Mononuclear cell (primary cell): ENCODE measurements at regions not wholly inside any gene's neighbourhood (a gene's known extent, or its start where the extent isn't known, plus 50 kb on each side); places are given as distances from the start of the nearest gene placed in this dataset.

Source experiments
- H3K27me3 ChIP-seq: 2 replicates; pipeline ENCODE4 v1.6.0; 2011; ENCODE audit warnings: low read length, control low read depth; ENCODE audit not compliant: insufficient read depth
- H3K4me1 ChIP-seq: 2 replicates; pipeline ENCODE4 v1.5.1; 2011; ENCODE audit warnings: mild to moderate bottlenecking, low read length, control low read depth; ENCODE audit not compliant: insufficient read depth
- H3K4me3 ChIP-seq: 2 replicates; pipeline ENCODE4 v1.5.1; 2011; ENCODE audit warnings: mild to moderate bottlenecking, low read length, moderate library complexity
- H3K9me3 ChIP-seq: 2 replicates; pipeline ENCODE4 v1.5.1; 2011; ENCODE audit warnings: low read depth, mild to moderate bottlenecking, control low read depth, low read length

DNA sequence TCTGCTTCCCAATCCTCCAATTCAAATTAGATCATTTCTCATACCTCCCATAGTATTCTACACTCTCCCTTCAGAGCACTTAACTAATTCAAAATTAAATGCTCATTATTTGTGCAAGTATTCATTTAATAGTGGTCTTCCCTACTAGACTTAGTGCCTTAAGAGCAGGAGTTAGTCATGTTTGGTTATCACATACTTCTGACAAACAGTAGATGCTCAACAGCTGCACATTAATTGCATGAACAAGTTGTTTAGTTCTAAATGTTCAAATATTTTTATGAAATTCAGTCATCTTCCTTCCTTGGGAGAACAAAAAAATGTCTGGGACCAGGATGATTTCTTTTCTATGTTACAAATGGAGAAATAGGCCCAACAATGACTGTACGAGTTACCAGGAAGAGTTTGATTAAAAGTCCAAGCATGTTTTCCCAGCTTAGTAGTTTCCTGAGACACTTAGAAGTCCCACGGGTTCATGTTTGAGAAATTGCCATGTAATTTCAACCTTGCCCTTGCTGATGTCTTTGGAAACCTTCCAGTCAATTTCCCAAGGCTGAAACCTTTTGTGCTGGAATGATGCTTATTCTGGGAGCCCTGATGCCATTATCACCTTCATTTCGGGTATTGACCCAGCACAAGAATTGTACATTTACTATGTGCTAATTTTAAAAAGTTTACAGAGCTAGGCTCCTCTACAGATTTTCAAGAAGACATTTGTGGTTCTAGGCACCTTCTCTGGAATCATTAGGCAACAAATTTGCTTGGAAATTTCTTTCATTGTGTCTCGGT lies 437.9 kb upstream of the PLXNA2 start:
- Histone ChIP-seq H3K4me3 (no peak overlapping the region), H3K4me1 (no peaks in the 10 kb centered on the region), H3K9me3 (no peaks in the 10 kb centered on the region), H3K27me3 (no peaks in the 10 kb centered on the region)

DNA sequence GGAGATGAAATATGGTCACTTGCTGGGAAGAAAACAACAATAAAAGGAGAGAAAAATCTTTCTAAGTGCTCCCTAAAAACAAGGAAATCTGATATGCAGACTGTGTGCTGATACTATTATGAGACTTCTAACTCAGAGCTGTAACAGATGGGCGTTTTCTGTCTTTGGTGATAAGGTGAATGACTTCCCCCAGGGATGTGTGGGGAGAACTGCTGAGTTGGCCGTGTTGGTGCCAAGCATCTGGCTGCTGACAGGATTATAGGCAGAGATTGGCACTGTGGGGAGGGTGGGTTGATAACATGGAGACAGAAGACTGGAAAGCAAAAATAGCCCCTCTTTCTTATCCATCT lies 438.5 kb upstream of the PLXNA2 start:
- Histone ChIP-seq H3K27me3 (no peaks in the 10 kb centered on the region), H3K4me1 (no peaks in the 10 kb centered on the region), H3K9me3 (no peaks in the 10 kb centered on the region), H3K4me3 (no peak overlapping the region)

DNA sequence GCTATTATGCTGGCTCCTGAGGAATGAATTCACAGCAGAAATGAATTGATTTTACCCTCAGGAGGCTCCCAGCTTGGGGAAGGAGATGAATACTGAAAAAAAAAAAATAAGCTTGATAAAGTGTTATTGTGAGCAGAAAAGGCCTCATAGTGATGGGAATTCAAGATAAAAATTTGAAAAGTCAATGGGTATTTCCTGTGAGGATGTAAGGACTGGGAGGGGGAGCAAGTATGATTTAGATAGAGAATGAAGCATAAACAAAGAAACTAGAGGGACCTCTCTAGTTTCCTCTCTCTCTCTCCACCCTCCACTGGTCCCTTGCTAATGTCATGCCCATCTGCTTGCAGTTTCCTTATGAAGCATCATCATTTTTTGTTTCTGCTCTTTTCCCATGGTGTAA lies 439.0 kb upstream of the PLXNA2 start:
- Histone ChIP-seq H3K4me1 (no peaks in the 10 kb centered on the region), H3K27me3 (no peaks in the 10 kb centered on the region), H3K9me3 (no peaks in the 10 kb centered on the region), H3K4me3 (no peak overlapping the region)

DNA sequence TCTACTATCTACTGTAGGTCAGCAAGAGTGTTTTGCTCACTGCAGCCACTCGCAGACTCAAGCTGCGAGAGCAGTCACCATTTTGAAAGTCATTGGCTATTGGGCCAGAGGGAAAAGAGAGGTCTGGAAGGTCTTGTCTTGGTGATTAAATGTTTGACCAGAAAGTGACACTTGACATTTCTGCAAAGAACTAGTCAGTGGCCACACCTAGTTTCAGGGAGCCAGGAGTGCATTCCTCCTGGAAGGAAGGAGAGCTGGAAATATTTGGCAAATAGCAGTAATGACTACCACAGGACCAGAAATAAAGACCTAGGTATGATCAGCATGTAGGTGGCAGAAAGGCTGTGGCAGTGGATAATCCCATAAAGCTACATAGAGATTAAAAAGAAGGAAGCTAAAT lies 440.0 kb upstream of the PLXNA2 start:
- H3K4me1 ChIP-seq: no peaks in the 10 kb centered on the region

DNA sequence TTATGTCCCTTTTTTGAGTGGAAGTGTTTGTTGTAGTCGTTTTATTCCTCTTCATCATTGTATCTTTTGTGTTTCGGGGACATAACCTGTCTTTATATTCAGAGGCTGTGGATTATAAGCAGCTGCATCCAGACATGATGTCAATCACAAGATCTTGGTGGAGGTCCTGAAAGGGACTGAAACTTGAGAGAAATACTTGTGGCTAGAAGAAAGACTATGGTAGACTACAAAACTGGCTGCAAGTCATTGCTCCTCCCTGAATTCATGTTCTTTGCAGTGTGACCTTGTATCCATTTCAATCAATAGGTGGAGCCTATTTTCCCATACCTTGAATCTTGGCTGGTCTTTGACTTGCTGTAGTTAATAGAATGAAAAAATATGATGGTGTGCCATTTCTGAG lies 442.4 kb upstream of the PLXNA2 start:
- no peaks in the 10 kb centered on the region for H3K27me3 ChIP-seq
- H3K4me1 ChIP-seq: no peaks in the 10 kb centered on the region
- H3K9me3 ChIP-seq: no peaks in the 10 kb centered on the region
- no peak overlapping the region for H3K4me3 ChIP-seq

More for the DNA sequence above, 440.0 kb upstream of the PLXNA2 start:
- Histone ChIP-seq H3K4me3 (no peak overlapping the region), H3K27me3 (no peaks in the 10 kb centered on the region), H3K9me3 (no peaks in the 10 kb centered on the region)

DNA sequence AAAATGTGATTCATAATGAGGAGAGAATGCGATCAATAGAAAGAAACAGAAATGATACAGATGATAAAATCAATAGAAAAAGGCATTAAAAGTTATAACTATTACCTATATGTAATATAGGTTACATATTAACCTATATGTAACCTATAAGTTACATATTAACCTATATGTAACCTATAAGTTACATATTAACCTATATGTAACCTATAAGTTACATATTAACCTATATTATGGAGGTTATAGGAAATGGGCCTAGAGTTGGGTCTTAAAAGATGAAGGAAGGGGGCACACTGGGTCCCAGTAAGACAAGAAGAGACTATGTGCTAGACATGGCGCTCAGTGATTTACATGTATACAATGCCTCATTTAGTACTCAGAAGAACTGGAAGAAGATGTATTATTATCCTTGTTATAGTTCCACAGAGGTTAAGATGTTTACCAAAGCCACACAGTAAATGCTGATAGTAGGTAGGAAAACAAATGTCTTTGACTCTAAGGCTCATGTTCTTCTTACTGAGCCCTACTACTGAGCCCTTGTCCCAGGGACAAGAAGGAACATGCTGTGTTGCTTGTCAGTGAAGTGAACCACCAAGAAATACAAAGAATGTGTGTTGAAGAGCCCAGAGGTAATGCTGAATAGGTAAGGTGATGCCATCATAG lies 444.6 kb upstream of the PLXNA2 start:
- no peaks in the 10 kb centered on the region for H3K4me1 ChIP-seq
- H3K4me3 ChIP-seq: no peak overlapping the region
- H3K9me3 ChIP-seq: no peaks in the 10 kb centered on the region
- H3K27me3 ChIP-seq: no peaks in the 10 kb centered on the region

DNA sequence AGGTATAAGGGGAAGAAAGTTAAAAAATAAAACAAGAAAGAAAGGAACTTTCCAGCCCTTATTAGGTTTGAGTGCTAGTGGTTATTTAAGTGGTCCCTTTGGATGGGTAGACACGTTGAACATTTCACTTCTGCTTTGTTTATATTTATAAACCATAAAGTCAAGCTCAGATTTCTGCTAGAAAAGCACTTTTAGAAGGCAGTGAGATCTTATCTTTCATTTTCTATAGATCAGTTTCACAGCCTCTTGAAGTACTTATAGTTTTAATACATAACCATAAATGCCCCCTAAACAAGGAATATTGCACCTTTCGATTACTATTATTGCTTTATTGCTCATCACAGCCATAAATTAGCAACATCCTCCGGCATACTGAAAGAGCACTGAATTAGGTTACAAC lies 446.8 kb upstream of the PLXNA2 start:
- Histone ChIP-seq H3K9me3 (no peaks in the 10 kb centered on the region), H3K4me3 (no peak overlapping the region), H3K27me3 (no peaks in the 10 kb centered on the region), H3K4me1 (no peaks in the 10 kb centered on the region)

DNA sequence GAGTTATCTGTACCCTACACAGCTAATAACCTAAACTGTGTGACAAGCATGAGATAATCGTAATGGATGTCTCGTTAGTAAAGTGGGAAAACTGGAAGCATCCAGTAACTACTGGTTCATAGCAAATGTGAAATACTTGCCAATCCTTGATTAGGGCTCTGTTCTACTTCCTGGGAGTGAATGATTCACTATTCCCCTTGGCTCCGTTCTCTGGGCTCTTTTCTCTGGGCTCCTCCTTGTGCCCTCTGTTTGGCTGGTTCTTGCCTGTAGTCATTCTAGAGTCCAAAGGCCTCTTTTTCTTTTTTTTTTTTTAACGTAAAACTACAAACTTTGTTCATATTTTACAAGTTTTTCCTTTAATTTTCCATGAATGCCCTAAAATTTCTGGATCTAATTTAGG lies 465.8 kb upstream of the PLXNA2 start:
- no peak overlapping the region for H3K4me3 ChIP-seq
- H3K9me3 ChIP-seq: no peaks in the 10 kb centered on the region
- H3K4me1 ChIP-seq: no peaks in the 10 kb centered on the region
- no peaks in the 10 kb centered on the region for H3K27me3 ChIP-seq

DNA sequence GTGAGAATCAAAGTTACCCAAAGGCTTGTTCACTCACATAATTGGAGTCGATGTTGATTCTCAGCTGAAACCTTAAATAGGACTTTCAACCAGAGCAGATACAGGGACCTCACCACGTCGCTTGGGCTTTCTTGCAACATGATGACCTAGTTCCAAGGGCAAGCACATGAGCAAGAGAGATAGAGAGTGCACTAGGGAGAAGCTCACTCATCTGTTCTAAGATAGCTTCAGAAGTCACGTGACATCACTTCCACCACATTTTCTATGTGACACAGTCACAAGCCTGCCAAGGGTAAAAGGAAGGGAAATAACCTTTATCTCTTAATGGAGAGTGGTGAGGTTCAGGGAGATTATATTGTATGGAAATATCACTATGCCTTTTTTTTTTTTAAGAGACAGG lies 470.1 kb upstream of the PLXNA2 start:
- H3K27me3 ChIP-seq: no peaks in the 10 kb centered on the region
- H3K4me1 ChIP-seq: no peaks in the 10 kb centered on the region
- H3K9me3 ChIP-seq: no peaks in the 10 kb centered on the region
- H3K4me3 ChIP-seq: no peak overlapping the region

DNA sequence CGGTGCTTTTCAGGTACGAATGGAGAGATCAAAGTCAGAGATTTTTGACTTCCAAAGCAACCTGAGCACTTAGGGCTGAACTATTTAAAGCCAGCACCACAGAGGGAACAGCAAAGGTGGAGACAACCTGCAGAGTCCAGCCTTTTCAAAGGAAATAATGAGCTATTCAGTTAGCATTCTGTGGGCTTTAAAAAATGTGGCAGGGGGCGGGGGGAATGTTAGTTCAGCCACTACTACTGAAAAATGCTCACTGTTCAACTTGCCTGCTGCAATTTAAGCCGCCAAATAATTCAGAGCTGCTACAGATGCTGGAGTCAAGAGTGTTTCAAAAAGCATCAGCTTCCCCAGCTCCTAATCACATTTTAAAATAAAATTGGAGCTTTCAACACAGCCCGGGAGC lies 473.3 kb upstream of the PLXNA2 start:
- Histone ChIP-seq H3K9me3 (peaks cover 13% of the 10 kb centered on the region), H3K27me3 (no peaks in the 10 kb centered on the region), H3K4me3 (no peak overlapping the region), H3K4me1 (no peaks in the 10 kb centered on the region)

DNA sequence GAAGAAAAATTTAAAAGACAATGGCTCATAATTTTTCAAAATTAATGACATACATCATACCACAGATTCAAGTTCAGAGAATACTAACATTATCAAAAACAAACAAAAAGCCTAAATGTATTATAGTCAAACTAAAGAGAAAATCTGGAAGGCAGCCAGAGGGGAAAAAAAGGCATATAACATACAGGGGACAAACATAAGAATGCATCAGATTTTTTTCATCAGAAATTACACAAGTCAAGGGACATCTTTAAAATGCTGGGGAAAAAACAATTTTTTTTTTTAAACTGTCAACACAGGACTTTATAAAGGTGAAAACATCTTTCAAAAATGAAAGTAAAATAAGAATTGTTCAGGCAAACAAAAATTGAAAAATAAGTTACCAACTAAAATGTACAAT lies 478.4 kb upstream of the PLXNA2 start:
- Histone ChIP-seq H3K4me1 (no peaks in the 10 kb centered on the region), H3K4me3 (no peak overlapping the region), H3K9me3 (peaks cover 22% of the 10 kb centered on the region), H3K27me3 (no peaks in the 10 kb centered on the region)

DNA sequence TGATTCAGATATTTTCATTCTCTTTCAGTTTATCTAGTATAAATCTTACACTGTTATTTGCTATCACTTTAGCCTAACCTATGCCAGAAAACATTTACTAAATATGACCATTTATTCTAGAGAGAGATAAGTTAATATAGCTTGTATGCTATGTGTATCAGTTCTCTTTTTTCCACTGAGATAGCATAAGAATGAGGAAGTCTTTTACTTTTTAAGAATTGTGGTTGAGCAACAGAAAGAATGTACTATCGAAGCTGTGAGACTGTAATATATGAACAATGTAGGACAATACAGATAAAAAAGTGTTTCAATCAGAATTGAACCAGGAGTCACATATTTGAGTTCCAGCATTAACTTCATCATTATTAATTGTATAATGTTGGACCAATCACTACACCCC lies 479.9 kb upstream of the PLXNA2 start:
- peaks cover 22% of the 10 kb centered on the region for H3K9me3 ChIP-seq
- H3K4me3 ChIP-seq: no peak overlapping the region
- no peaks in the 10 kb centered on the region for H3K4me1 ChIP-seq
- no peaks in the 10 kb centered on the region for H3K27me3 ChIP-seq

DNA sequence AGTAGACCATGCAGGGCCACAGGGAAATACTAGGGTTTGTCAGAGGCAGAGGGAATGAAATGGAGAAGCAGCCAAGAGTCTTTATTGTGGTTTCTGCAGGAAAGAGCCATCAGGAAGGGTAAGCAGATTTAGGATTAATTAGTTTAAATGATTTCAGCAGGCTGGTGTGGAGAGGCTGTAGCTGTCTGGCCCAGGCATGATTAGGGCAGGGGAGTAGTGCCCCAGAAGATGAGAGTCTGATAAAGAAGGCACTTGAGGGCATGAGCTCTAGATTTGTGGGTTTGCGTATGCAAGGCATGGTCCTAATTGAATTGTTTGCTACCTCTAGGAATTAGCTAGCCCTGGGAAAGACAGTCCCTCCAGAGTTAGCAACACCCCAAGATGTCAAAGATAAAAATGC lies 484.6 kb upstream of the PLXNA2 start:
- no peaks in the 10 kb centered on the region for H3K4me1 ChIP-seq

DNA sequence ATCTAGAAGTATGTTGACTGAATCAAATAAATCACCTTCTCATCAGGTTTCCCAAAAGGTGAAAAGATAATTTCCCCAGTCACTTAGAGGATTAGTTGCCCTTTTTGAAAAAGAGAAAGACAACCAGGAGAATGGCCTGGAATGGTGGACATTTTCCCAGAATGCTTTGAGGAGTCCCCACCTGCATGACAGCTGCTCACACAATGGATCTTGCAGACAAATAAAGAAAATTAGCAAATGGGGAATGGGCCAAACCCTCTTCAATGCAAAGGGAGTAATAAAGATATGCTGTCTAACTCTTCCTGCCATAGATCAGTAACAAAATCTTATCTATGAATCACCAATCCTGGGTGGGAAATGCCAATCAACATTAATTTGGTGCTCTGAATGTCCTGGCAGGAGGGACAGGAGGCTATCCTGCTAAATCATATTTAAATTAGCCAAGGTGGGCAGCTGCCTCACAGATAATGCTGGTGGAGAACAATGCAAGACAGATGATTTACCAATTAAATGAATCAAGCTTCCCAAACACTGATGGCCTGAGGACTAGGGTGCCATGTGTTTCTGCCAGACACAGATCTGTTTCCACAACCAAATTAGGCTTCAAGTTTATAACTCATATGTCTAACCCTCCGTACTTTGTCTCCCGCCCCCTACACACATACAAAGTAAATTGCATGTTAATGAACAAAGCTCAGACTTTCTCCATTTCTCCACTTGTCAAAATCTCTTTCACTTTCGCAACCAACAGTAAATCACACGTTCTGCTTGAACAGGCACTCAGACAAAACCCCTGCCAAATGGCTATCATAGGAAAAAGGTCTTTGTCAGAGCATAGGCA lies 488.0 kb upstream of the PLXNA2 start:
- Histone ChIP-seq H3K9me3 (no peaks in the 10 kb centered on the region), H3K4me3 (no peak overlapping the region), H3K4me1 (no peaks in the 10 kb centered on the region), H3K27me3 (no peaks in the 10 kb centered on the region)

More for the DNA sequence above, 484.6 kb upstream of the PLXNA2 start:
- no peak overlapping the region for H3K4me3 ChIP-seq
- no peaks in the 10 kb centered on the region for H3K9me3 ChIP-seq
- H3K27me3 ChIP-seq: no peaks in the 10 kb centered on the region

DNA sequence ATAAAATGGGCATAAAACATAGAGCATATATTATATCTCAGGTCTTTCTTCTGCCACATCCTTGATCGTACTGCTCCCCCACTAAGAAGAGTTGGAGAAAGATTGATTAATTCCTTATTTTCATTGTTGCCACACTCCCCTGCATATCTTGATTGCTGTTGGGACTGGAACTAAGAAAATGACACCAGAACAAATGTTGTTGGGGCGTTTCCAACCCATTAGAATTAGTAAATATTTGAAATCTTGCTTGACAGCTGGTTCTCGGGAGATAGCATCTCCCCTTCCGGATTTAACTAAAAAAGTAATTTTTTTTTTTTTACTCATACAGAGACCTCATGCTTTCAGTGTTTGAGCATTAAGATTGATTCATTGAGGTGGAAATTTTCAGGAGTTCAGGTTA lies 493.0 kb upstream of the PLXNA2 start:
- Histone ChIP-seq H3K4me3 (no peak overlapping the region), H3K4me1 (no peaks in the 10 kb centered on the region), H3K27me3 (no peaks in the 10 kb centered on the region), H3K9me3 (no peaks in the 10 kb centered on the region)
